NCI-H1694 (cell line): ENCODE measurements at regions not wholly inside any gene's neighbourhood (a gene's known extent, or its start where the extent isn't known, plus 50 kb on each side); places are given as distances from the start of the nearest gene placed in this dataset.

Experiments used
- DNase-seq: peaks from one replicate; lab custom pipeline; 2025; lab: John Stamatoyannopoulos, UW

DNA sequence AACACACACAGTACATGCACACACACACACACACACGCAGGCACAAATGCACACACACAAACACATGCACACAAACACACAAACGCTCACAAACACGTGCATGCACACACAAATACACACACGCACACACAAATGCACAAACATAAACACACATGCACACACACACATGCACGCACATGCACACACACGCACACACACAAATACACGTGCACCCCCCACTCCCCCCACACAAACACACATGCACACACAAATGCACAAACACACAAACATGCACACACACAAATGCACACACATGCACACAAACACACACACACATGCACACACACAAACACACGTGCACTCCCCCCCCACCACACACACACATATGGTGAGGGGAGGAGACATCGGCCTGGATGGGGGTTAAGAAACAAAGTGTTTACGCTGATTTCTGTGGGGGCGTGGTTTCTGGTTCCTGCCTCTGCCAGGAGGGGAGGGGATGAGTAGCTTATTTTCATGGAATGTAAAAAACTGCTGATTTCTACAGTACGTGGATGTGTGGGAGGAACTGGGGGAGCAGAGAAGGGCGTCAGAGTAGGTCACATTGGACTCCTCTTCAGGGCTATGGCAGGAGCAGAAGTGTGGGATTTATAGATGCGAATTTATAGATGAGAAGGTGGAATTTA is 607.2 kb downstream of the QKI start:
- DNase-seq = no peak

DNA sequence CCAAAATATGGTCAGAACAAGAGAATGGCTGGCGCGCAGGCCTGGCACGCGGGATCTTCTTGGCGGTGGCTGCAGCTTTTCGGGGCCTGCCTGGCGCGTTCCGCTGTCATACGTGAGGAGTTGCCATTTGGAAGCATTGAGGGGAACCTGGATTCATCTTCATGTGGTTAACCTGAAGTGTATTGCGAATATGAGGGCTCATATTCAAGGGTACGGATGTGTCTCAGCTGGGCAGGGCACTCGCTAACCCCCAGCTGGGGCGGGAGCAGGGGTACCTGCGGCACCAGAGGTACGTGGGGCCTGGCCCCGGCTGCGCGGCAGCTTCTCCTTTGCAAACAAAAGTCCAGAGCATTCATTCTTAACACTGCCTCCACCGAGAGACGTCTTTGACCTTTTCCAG is 605.6 kb downstream of the QKI start:
- no peak for DNase-seq

DNA sequence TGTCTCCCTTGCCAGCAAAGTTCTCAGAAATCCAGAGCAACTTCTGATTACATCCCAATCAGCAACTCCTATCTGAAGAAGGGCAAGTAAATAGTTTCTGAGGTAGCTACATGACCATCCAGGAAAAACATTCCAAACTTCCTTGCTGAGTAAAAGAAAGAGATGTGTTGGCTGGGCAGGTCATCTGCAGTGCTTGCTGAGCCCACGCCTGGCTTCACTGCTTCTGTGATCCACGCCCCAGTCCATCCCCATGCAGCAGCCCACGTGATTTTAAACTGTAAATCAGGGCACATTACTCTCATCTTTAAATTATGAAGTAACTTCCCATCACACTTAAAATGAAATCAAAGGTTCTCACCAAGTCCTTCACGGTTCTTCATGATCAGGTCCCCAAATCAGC is 603.6 kb downstream of the QKI start:
- DNase-seq = no peak

DNA sequence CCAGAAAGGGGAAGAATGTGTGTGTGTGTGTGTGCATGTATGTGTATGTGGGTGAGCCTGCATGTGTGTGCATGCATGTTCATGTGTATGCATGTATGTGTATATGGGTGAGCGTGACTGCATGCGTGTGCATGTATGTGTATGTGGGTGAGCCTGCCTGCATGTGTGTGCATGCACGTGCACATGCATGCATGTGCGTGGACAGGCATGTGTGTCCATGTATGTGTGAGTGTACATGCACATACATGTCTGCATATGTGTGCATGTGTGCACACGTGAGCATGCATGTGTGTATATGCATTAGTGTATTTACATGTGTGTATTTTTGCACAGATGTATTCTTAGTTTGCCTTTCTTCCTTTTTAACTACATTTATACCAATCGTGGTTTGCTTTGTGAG is 601.5 kb downstream of the QKI start:
- no peak for DNase-seq

DNA sequence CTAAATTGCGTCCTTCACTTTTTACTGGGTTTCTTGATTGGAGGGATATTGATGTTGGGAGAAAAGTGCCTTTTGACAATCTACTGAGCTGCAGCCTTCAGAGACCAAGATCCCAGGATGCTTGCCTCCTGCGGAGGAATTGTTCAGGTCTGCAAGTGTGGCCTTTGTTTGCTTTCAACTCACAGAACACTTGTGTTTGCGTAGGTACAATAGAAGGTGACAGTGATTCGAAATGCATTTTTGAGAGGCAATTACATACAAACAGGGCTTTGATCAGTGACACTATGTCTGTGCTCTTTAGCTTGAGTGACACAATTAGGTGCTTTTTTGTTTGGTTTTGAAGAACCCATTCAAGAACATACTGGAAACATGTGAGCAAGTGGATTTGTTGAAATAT is 600.6 kb downstream of the QKI start:
- DNase-seq = no peak

DNA sequence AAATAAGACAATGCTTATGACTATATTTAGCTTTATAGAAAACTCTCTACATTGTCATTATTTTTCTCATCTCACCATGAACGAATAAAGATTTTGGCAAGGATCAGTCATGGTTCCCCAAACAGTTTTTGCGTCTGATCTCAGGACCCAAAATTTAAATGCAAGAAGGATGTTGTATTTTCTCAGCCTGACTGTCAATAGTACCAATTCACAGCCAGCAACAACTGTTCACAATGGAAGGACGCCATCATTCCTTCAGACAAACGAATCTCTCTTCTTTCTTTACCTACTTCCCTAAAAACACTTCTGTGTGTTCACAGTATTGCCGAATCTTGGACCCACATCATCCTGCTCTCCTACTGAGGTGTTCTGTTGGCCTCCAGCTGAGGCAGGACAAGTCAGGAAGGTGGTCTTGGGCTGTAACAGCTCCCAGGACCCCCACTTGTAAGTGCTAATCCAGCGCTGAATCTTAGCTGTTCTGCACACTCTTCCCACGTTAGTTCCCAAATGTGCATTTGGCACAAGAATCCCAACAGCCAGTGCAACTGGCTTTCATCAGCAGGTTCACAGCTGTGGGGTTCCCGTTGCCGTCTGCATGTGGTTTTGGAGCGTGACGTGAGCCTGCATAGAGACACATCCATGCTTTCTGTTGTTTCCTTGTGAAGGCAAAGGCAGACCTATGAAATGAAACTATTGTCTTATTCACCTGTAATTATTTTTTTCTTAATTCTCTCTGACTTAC is 600.0 kb downstream of the QKI start:
- no peak for DNase-seq

DNA sequence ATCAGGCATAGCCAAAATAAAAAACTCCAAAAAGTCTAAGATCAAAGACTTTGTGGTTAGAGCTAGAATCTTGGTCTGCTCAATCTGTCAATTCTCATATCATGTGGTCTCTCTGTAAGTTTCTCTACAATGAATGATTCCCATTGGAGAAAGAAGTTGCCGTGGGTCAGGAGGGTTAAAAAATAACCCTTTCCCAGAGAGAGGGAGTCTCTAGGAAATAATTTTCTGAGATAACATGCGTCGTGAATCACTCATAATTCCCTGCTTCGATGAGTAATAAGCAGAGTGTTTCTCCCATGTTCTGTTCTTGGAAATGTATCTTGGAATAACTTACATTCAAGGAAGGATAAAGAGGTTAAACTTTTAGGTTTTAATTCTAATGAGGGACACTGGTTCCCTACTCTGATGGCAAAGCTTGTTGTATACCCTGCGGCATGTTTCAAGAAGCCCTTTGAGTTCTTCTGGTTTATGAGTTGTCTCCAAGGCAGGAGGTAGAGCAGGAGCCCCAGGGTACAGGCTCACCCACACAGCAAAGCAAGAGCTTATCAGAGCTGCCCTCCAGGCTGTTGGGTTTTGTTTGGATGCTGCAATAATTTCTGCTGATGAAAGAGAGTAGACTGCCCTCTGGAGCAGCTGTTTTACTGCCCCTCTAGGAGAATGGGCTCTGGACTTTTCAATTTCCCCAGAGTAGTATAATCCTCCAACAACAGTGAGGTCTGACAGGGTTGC is 599.1 kb downstream of the QKI start:
- DNase-seq = no peak

DNA sequence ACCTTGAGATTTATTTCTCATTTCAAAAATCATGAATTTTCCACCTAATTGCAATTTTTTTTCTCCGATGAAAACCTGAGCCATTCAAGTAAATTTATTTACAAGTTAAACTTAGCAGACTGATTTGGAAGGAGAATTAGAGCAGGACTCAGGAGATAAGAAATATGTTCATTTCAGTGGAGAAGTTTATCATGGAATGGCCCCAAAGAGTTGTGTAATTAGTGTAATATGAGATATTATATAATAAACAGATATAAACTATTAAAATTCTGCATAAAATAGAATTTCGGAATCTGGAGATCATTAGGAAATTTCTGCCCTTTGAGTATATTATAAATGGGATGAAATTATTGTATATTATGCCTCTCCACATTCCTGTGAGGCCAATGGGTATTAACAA is 596.8 kb downstream of the QKI start:
- DNase-seq = no peak

DNA sequence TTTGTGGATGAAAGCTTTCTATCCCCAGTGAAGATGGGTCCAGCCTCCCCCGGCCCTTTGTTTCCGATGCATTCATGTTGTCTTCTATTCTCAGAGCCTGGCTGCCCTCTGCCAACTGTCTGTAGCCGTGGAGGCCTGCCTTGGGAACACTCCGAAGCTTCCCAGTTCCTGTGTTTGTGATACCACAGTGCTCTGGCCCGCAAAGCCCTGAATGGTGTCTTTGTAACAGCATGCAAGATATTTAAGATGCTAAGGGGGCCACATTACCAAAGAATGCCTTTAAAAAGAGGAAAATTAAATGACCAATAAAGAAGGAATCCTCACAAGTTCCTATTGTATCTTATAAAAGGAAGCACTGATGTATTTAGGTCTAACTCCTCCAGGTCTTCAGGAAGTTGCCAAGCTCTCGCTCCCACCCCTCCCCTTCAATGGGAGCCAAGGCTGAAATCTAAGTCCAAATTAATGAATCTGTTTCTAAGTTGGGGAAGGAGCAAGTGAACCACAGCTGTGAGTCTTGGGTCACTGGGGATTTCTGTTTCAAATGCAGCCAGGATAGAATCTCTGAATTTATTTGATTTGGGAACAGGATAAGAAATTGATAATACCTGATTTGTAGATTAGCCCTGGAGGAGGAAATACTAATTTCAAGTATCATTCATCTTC is 596.1 kb downstream of the QKI start:
- no peak for DNase-seq

DNA sequence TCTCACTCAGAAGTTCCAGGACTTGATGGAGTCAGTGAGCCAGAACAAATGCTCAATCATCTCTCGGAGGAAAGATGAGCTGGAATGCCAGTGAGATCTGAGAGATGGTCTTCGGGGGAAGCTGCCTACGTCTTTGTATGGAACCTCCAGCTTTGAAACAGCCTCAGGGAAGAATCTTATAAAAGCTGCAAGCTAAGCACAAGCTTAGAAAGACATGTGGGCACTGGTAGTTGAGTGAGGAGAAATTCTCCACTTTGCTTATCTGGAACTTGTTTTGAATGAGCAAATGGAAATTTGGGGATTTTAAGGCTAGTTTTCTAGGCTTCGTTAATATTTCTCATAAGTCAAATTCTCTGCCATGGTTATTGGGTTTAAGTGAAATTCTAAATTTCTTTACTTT is 594.4 kb downstream of the QKI start:
- no peak for DNase-seq

DNA sequence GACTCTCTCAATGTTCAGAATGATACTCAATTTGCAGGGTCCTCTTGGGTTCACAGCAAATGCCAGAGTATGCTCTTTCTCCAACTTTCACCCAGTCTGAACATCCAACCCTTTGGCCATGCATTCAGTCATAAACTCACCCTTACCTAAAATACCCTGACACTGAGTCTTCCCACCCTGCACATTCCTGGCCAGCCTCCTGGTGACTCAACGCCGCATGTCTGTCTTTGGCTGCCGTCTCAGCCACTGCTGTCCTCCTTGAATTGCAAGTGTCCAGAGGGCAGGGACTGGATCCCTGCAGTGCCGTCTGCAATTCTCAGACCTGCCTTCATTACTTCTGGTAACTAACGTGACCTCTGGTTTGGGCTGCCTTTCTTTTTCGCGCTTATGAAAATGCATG is 593.4 kb downstream of the QKI start:
- DNase-seq = no peak

DNA sequence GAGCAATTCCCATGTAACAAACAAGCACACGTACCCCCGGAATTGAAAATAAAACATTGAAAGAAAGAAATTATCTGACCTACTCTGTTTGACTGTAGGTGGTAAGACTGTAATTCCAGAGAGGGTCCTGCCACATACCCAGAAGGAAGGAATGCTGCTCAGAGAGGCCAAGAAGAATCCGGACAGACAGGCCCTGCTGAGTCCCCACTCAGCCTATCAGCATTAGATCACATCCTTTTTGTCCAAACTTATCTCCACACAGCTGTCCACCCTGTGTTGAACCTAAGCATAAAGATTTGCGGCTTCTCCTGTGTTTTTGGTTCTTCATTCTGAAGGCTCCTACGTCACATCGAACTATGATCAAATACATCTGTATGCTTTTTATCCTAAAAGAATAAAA is 591.9 kb downstream of the QKI start:
- DNase-seq = no peak

DNA sequence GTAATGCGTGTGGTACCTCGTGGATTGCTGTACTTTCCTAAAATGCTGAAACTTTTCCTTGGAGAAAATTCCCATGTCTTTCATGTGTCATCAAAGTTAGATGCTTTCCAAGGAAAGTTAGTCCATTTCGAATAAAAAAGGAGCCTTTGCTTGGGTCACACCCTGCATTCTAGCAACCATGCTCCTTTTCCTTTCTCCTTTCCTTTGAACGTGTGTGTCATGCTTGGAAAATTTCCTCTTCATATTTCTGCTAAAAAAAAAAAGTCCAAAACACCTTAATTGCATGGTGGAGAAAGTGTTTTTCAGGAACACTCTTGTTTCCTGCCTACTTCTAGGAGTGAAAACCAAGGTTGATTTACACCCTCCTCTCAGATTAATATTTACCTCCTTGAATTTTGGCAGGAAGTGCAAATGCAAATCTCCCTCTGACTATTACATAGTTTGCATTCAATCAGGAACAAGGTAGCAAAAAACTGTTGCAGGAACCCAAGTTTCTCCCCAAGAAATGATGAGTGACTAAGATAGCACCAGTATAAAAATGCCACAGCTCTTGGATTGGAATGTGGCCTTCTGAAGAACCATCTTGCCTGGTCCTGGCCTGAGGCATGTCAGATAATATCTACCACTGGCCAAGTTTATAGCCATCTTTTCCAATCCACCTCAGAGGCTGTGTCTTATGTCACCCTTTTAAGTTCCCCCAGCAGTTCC is 590.6 kb downstream of the QKI start:
- DNase-seq = no peak

DNA sequence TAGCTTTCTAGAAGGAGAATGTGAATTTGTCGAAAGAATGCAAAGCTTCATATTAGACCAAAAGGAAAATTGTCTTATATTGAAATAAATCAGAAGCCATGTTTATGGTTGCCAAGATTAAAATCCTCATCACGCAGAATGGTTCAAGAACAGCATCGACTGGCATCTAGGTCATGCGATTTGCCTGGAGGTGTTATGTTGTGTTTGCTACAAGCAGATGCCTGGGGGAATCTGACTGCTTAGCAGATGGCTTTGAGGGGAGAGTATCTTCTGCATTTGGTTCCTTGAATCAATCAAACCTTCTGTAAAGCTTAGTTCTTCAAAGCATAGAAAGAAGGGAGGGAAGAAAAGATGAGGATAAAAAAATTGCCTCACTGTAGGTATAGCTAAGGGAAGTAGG is 585.8 kb downstream of the QKI start:
- DNase-seq = no peak

DNA sequence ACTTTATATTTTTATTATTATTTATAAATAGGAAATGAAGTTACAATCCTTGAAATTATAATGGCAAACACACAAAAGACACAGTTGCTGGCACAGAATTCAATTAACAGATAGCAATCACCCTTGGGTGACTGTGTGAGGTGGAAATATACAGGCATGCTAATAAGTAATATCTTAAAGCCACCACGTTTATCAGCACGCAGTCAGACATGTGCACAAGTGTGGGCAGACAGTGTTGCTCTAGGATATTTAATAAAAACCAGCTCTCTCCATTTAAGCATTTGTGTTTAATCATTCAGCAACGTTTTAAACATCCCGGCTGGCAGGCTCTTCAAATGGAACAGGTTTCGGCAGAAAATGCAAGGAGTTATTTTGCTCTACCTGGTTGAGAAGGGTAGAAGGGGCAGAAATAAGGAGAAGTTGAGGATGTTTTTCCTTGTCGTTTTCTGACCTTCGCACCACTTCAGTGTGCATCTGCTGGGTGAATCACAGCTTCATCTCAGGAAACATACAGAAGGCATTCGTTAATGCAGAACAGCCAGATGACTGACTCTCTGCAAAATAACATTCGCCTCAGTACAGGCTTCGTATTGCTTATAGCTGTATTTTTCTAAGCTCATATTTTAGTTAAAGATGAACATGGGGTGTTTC is 585.1 kb downstream of the QKI start:
- DNase-seq = no peak

DNA sequence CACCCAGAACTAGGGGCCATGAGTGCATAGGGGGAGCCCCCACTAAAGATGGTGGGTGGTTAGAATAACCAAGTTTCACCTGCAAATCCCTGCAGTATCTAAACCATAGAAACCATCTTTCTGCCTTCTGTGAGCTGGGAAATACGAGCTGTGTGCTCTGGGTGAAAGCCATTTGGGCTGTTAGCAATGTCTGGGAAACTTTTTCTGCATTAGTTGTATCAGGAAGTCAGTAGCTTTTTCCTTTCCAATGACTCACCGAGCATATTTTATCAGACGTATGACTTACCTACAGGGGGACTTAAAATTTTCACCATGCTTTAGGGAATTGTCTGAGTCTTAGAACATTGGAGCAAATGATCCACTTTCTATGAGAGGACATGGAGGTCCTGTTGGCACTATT is 584.0 kb downstream of the QKI start:
- DNase-seq = no peak

DNA sequence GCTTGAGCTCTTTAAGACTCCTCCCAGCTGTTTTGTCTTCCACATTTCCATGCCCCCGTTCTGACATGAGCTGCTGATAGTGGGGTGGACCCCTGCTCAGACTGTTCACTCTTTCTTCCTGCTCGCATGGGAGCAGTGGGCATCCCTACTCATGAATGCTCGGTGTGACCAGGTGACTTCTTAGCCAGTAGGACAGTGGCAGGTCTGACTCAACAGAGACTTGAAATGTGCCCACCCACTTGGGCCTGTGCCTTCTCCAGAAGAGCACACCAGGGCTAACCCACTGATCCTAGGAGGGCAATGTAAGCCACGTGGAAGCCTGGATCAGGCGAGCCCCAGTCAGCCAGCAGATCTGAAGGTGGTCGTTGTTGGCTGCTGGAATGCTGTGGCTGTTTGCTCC is 582.0 kb downstream of the QKI start:
- DNase-seq = no peak

DNA sequence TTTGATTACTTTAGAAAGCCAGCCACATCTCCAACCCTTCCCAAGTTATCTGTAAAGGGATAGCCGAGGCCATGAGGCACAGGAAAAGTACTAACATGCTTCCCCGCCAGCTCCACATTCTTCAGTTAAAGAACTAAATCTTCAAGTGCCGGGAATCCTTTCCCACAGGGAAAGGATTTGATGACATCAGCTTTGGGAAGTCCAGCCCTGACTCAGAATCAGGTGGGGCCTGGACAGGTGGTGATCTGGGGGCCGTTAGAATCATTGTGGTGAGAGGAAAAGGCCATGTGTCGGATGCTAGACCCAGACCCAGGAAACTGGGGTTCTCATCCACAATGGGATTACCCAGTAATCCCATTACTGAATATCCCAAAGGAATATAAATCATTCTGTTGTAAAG is 580.0 kb downstream of the QKI start:
- DNase-seq = no peak

DNA sequence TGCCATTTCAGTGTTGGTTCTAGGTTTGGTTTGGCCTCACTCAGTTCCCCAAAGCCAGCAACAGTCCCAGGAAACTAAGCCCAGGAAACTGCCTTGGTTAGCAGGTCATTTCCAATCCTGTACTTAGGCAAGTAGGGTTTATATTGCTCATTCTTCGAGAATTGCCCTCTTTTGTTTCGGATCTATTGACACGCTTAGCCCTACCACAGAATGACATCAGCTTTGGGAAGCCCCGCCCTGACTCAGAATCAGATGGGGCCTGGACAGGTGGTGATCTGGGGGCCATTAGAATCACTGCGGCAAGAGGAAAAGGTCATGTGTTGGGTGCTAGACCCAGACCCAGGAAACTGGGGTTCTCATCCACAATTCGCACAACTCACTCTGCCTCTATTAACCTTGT is 578.2 kb downstream of the QKI start:
- no peak for DNase-seq

DNA sequence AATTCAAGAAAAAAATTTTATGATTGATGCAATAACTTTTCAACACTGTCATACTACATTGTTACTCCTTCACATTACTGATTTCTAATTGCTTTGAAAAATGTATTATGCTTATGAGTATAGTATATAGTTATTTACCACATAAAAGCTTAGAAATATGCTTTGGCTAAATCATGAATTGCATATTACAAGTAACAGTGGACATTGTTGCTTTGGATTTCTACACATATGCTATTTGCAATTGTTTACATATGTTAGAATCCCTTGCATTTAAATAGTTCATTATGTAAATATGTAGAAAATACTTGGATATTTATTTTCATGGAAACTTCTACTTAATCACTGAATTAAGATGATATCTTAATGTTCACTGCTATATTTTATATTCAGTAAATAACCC is 577.5 kb downstream of the QKI start:
- DNase-seq = no peak

DNA sequence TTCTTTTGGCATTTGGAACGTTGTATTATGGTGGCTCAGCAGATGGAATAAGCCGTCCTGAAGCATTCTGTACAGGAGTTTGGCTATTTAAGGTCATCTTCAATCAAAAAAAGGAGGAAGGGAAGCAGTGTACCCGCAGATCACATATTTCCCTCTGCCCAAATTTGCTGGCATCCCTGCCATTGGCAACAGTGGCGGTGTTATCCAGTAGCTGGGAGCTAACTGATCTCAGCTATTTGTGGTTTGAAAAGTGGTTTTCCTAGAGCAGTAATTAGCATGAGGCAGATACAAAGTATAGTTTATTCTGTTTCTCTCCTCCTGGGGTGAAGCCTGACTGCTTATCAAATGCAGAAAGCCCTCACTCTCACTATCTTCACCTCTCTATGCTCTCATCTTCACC is 576.8 kb downstream of the QKI start:
- no peak for DNase-seq

DNA sequence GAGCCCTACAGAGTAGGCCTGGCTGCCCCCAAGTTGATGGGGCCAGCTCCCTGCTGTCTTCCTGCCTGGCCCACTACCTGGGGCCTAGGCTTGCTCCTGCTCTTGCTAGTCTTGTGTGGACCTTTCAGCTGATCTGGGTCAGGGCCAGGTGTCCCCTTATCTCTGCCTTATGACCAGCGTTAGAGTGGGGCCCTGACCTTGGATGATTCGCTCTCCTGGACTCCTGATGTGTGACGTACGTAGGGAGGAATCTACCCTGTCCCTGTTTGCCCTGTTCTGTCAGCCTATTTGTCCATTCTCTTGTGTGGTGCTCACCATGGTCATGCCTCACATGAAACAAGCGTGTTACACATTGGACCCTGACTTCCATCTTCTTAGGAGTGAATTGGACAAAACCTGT is 571.8 kb downstream of the QKI start:
- DNase-seq = no peak
